HT1080 (cell line): ENCODE measurements at regions not wholly inside any gene's neighbourhood (a gene's known extent, or its start where the extent isn't known, plus 50 kb on each side); places are given as distances from the start of the nearest gene placed in this dataset.

Source experiments
- DNase-seq: peaks from one replicate; pipeline ENCODE4 v3.0.0-alpha.2; 2015; ENCODE audit warnings: low read depth

- DNase-seq: no peak
These were observed 50.8 kb upstream of the TSHZ2 start for GRCh38 chr20:52921340-52921739.

- DNase-seq: no peak
These were observed 53.8 kb upstream of the TSHZ2 start for GRCh38 chr20:52918311-52918710.

GRCh38 chr20:52915564-52915963 is 56.6 kb upstream of the TSHZ2 start:
- no peak for DNase-seq

GRCh38 chr20:52914870-52915269 is 57.3 kb upstream of the TSHZ2 start:
- DNase-seq: no peak

- no peak for DNase-seq
These were observed 58.3 kb upstream of the TSHZ2 start for GRCh38 chr20:52913650-52914387.

GRCh38 chr20:52905241-52905994 is 66.7 kb upstream of the TSHZ2 start:
- DNase-seq: no peak

- no peak for DNase-seq
These were observed 67.3 kb upstream of the TSHZ2 start for GRCh38 chr20:52904837-52905236.

- no peak for DNase-seq
These were observed 73.0 kb upstream of the TSHZ2 start for GRCh38 chr20:52899041-52899608.

GRCh38 chr20:52896348-52896747 is 75.8 kb upstream of the TSHZ2 start:
- DNase-seq: no peak

GRCh38 chr20:52895701-52896100 is 76.5 kb upstream of the TSHZ2 start:
- no peak for DNase-seq

- no peak for DNase-seq
These were observed 76.9 kb upstream of the TSHZ2 start for GRCh38 chr20:52895235-52895634.

GRCh38 chr20:52893498-52893897 is 78.7 kb upstream of the TSHZ2 start:
- DNase-seq: no peak

- DNase-seq: no peak
These were observed 80.1 kb upstream of the TSHZ2 start for GRCh38 chr20:52892023-52892422.

GRCh38 chr20:52890130-52890529 is 82.0 kb upstream of the TSHZ2 start:
- DNase-seq: no peak

- DNase-seq: no peak
These were observed 82.9 kb upstream of the TSHZ2 start for GRCh38 chr20:52889225-52889624.

- DNase-seq: no peak
These were observed 84.1 kb upstream of the TSHZ2 start for GRCh38 chr20:52888096-52888495.

GRCh38 chr20:52880997-52881396 is 91.2 kb upstream of the TSHZ2 start:
- no peak for DNase-seq

- no peak for DNase-seq
These were observed 91.9 kb upstream of the TSHZ2 start for GRCh38 chr20:52880259-52880658.

GRCh38 chr20:52874241-52874640 is 97.9 kb upstream of the TSHZ2 start:
- DNase-seq: no peak

- DNase-seq: no peak
These were observed 102.3 kb upstream of the TSHZ2 start for GRCh38 chr20:52869698-52870501.

- no peak for DNase-seq
These were observed 102.9 kb upstream of the TSHZ2 start for GRCh38 chr20:52869276-52869675.

GRCh38 chr20:52867305-52867704 is 104.9 kb upstream of the TSHZ2 start:
- no peak for DNase-seq
